HG02610 (cell line): ENCODE measurements at regions not wholly inside any gene's neighbourhood (a gene's known extent, or its start where the extent isn't known, plus 50 kb on each side); places are given as distances from the start of the nearest gene placed in this dataset.
"Not testable (repeated sequence)": the region's sequence is repeated elsewhere in the genome, so short reads cannot be mapped to it uniquely, and the experiment has no call there.

Experiments used
- ATAC-seq: cut with Tn5 transposase; IDR thresholded peaks from one replicate; pipeline ENCODE4 v1.9.1; 2021; ENCODE audit warnings: mild to moderate bottlenecking, moderate library complexity; ENCODE audit not compliant: unreplicated experiment

DNA sequence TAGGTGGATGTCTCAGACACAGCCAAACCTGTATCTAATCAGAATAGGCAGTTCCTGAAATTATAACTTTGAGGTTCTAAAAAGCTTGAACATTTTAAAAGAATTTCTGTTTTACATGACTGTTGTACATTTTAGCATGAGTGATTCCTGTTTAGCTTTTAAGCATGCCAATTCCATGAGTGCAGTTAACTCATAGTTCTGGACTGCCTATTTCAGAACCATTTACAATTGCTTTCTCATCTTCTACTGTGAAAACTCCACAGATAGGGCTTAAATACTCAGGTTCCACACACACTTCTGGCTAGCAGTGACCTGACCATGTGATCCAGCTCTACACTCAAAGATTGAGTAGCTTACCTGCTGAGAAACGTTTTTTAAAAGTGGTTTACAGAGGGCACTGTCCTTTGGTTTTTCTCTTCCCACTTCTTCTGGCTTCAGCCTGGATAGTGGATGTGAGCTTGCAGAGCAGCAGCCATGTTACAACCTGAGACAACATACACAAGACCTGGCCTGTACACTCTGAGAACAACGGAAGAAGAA lies 280.8 kb downstream of the ANKRD50 start:
- no peak for ATAC-seq

- ATAC-seq: no peak
Measured at GRCh38 chr4:124432500-124432899, 280.0 kb downstream of the ANKRD50 start.

DNA sequence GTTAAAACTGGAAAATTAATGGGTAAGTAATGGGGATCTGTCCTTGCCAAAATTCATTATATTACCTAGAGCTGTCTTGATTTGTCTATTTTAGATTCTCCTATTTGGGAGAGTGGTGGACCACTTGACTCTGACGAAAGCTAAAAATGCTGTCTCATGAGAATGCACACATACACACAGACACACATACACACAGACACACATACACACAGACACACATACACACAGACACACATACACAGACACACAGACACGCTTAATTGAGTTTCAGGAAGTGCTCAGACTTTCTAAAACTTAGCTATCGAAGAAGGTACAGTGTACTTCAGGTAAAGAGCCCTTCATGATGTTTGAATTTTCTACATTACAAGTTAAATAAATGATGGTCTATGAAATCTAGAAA lies 279.5 kb downstream of the ANKRD50 start:
- no peak for ATAC-seq

DNA sequence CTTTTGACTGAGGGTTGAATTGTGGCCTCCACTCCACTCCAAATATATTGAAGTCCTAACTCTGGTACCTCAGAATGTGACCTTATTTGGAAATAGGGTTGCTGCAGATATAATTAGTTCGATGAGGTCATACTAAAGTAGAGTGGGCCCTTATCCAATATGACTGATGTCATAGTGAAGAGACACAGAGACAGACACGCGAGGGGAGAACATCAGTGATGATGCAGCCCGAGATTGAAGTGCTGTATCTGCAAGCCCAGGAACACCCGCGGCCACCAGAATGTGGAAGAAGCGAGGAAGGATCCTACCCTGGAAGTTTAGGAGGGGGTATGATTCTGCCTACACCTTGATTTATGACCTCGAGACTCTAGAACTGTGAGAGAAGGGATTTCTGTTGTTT lies 279.0 kb downstream of the ANKRD50 start:
- ATAC-seq: no peak

DNA sequence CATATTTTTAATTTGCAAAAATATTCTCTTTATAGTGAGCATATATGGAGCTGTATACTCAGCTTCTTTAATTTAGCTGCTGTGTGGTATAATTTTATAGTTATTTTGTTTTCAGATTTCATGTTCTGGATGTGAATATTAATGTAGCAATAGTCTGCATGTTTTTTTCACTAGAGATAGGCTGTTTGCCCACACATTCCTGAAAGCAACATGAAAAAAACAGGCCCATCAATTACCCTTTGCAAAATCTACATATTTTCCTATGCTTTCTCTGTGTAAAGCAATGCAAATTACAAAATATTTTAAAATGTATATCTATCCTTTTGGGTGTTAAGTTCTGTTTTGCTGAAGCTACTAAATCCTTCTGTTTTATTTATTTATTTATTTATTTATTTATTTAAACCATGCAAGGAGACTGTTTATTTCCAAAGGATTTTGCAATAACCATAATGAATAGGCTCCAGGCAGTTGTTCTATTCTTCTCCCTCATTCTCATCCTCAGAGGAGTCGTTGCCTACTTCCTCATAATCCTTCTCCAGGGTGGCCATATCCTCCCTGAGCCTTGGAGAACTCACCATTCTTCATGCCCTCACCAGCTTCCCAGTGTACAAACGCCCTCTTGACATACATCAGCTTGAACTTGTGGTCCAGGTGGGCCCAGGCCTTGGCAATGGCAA lies 277.1 kb downstream of the ANKRD50 start:
- ATAC-seq: no peak

- ATAC-seq: no peak
Measured at GRCh38 chr4:124437853-124438495, 274.6 kb downstream of the ANKRD50 start.

- no peak for ATAC-seq
Measured at GRCh38 chr4:124445071-124445470, 267.5 kb downstream of the ANKRD50 start.

DNA sequence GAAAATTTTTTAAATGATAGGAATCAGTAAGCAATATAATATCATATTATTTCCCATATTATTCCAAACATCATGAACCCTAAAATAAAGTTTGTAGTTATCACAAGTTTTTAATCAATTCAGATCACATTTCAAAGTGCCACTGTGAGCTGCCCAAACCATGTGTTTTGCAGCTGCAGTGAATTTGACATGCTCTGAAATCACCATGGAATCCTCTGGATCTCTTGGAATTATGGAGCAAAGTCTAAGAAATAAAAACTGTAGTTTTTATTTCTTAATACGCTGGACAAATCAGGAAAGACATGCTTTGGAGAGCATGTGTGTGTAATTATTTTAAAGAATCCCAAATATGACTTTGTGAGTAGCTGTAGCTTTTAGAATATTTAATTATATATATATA lies 262.7 kb downstream of the ANKRD50 start:
- ATAC-seq: no peak

DNA sequence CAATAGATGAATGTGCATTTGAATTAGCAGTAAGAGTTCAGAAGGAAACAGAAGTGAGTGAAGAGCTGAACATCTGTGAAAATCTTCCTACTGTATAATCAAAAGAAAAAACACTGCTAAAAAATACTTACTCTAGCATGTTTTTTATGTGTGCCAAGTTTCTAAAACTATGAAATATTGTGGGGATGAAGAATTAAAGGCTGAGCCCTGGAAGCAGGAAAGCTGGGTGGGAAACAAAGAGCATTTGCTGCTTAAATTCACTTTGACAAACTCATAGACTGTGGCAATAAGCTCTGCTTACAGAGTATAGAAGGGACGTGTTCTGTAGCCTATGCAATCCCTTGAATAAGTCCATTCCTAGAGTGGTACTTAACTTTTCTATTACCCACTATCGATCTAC lies 261.7 kb downstream of the ANKRD50 start:
- ATAC-seq: no peak

GRCh38 chr4:124454772-124455270 lies 257.7 kb downstream of the ANKRD50 start:
- no peak for ATAC-seq

DNA sequence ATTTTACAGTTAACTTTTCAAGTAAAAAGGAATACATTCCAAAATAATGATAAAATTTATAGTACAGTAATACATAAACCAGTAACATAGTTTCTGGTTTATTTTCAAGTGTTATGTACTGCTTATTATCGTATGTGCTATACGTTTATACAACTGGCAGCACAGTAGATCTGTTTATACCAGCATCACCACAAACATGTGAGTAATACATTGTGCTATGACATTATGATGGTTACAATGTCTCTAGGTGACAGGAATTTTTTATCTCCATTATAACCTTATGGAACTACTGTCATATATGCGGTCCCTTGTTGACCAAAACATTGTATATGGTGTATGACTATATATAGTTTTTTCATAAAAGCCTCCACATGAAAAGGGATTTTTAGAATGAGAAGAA lies 256.9 kb downstream of the ANKRD50 start:
- no peak for ATAC-seq

GRCh38 chr4:124459196-124459940 lies 253.2 kb downstream of the ANKRD50 start:
- ATAC-seq: no peak

- ATAC-seq: no peak
Measured at GRCh38 chr4:124459941-124460310, 252.6 kb downstream of the ANKRD50 start.

DNA sequence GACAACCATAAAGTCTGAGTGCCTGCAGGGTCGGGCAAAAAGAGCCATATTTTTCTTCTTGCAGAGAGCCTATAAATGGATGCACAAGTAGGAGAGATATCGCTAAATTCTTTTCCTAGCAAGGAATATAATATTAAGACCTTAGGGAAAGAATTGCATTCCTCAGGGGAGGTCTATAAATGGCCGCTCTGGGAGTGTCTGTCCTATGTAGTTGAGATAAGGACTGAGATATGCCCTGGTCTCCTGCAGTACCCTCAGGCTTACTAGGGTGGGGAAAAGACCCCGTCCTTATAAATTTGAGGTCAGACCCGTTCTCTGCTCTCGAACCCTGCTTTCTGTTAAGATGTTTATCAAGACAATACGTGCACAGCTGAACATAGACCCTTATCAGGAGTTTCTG lies 250.9 kb downstream of the ANKRD50 start:
- ATAC-seq: not testable (repeated sequence)

- no peak for ATAC-seq
Measured at GRCh38 chr4:124462954-124463828, 249.3 kb downstream of the ANKRD50 start.

DNA sequence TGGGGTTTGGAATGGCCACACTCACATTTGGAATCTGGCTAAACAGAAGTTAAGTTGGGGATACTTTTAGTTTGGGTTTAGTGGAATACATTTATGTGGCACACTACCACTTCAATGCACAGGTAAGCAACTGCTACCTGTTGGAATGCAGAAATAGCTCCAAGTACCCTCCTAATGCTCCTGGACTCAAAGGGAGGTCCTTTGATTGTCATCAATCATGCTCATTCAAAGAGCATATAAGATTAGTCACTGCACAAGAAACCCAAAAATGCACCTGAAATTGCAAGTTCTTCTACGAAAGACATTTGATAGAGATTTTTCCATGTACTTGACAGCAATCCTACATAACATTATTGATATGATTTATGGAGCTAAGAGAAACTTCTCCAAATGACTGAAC lies 247.7 kb downstream of the ANKRD50 start:
- no peak for ATAC-seq

GRCh38 chr4:124468360-124468759 lies 244.2 kb downstream of the ANKRD50 start:
- no peak for ATAC-seq

- no peak for ATAC-seq
Measured at GRCh38 chr4:124469981-124470380, 242.6 kb downstream of the ANKRD50 start.

GRCh38 chr4:124478470-124478869 lies 234.1 kb downstream of the ANKRD50 start:
- ATAC-seq: no peak

GRCh38 chr4:124480061-124480460 lies 232.5 kb downstream of the ANKRD50 start:
- no peak for ATAC-seq

DNA sequence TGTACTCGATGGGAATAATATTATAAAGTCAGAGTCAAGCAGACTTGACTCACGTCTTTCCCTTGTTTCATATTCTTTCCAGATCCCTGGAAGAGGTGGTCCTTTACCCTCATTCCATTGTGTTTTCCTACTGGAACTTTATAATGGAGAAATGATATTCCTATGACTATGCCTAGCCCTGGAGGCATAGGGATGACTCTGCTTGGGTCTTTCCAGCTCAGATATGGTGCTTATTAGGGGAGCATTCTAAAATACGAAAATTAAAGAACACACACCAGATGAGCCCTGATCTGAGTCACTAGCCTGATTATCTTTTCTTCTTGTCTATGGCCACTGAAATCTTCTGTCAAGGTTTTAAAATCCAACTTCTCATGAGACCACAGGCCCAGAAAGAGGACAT lies 231.4 kb downstream of the ANKRD50 start:
- ATAC-seq: no peak
